Uterus (tissue), 2 donors: ENCODE measurements at regions not wholly inside any gene's neighbourhood (a gene's known extent, or its start where the extent isn't known, plus 50 kb on each side); places are given as distances from the start of the nearest gene placed in this dataset.

Experiments used
- CTCF ChIP-seq, 4 experiments: fragments of 200-600 bp in 2 of 4; fragments of 450-650 bp in 2 of 4; sonication (generic) in 2 of 4; IDR thresholded peaks; one replicate each; pipeline ENCODE4 v1.5.1; 2016 to 2019; ENCODE audit warnings: antibody characterized with exemption in 4 of 4, mild to moderate bottlenecking in 2 of 4, moderate library complexity in 1 of 4
- POLR2A ChIP-seq, 2 donors: fragments of 450-650 bp; IDR thresholded peaks; one replicate each; pipeline ENCODE4 v1.6.1; 2016; ENCODE audit warnings: antibody characterized with exemption in 2 of 2, mild to moderate bottlenecking in 1 of 2, moderate library complexity in 1 of 2

- no peak for TF ChIP-seq CTCF (IDR thresholded peaks at IDR 0.05)
- no peak for TF ChIP-seq POLR2A (IDR thresholded peaks at IDR 0.05)
Observed at GRCh38 chr6:103193413-103193812, 1666.3 kb downstream of the HACE1 start.
